HepG2 (cell line): ENCODE measurements at regions not wholly inside any gene's neighbourhood (a gene's known extent, or its start where the extent isn't known, plus 50 kb on each side); places are given as distances from the start of the nearest gene placed in this dataset.

Experiments
- CEBPG ChIP-seq: IDR thresholded peaks from 2 replicates; pipeline ENCODE4 v1.6.1; 2016
- CREB1 ChIP-seq, 2 experiments: fragments of 450-650 bp in 1 of 2; IDR thresholded peaks; 2 replicates each; pipeline ENCODE4 v1.6.1; 2016 to 2017; ENCODE audit warnings: control low read depth in 1 of 2, mild to moderate bottlenecking in 1 of 2, missing compliant biosample characterization in 1 of 2, missing genetic modification characterization in 1 of 2
- EZH2 ChIP-seq: conservative IDR thresholded peaks from 2 replicates; pipeline ENCODE4 v1.6.1; 2012; ENCODE audit warnings: mild to moderate bottlenecking, low read depth, low read length, moderate library complexity
- KLF13 ChIP-seq: sonication (generic); formaldehyde crosslinking; IDR thresholded peaks from 2 replicates; pipeline ENCODE4 v1.4.0; 2020; ENCODE audit warnings: mild to moderate bottlenecking, missing genetic modification reagents
- MAFG ChIP-seq: sonication (generic); formaldehyde crosslinking; IDR thresholded peaks from 2 replicates; pipeline ENCODE4 v1.5.1; 2020; ENCODE audit warnings: mild to moderate bottlenecking, missing genetic modification reagents
- POLR2AphosphoS5 ChIP-seq: IDR thresholded peaks from 2 replicates; pipeline ENCODE4 v1.6.1; 2012; ENCODE audit warnings: low read depth, low read length
- TF ChIP-seq, protein P1 (sequence below): sonication (generic); formaldehyde crosslinking; IDR thresholded peaks from 2 replicates; pipeline ENCODE4 v1.5.0; 2020; ENCODE audit warnings: missing genetic modification reagents
- TF ChIP-seq, protein P2 (sequence below): sonication (generic); formaldehyde crosslinking; IDR thresholded peaks from 2 replicates; pipeline ENCODE4 v1.9.0; 2021; ENCODE audit warnings: missing genetic modification reagents, borderline replicate concordance
- TF ChIP-seq, protein P3 (sequence below): sonication (generic); formaldehyde crosslinking; IDR thresholded peaks from 2 replicates; pipeline ENCODE4 v1.5.0; 2020; ENCODE audit warnings: mild to moderate bottlenecking, missing genetic modification reagents, moderate library complexity
- TF ChIP-seq, protein P4 (sequence below): sonication (generic); formaldehyde crosslinking; IDR thresholded peaks from one replicate; pipeline ENCODE4 v1.5.1; 2020; ENCODE audit warnings: mild to moderate bottlenecking, missing genetic modification reagents; ENCODE audit errors: not compliant biosample characterization
- TF ChIP-seq, protein P5 (sequence below): IDR thresholded peaks from 2 replicates; pipeline ENCODE4 v1.6.1; 2012; ENCODE audit warnings: low read depth, low read length, improper control_type of control experiment

DNA sequence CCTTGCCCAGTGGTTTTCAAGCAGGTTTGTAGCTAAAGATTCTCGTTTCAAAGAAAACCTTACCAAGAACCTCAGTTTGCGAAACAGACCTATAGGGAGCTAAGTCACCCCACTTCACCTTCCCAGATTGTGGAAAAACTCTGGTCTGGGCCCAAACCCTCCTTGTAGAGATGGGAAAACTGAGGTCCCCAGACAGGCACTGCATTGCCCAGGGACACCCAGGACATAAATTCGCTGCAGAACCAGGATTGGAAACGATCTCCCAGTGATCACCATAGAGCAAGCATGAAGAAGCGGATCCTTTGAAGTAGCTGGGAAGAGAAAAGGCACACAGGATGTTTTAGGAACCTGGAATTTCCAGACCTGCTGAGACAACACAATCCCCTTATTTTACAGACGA, 85.6 kb upstream of the PIAS1 start:
- TF ChIP-seq, protein P1, sequence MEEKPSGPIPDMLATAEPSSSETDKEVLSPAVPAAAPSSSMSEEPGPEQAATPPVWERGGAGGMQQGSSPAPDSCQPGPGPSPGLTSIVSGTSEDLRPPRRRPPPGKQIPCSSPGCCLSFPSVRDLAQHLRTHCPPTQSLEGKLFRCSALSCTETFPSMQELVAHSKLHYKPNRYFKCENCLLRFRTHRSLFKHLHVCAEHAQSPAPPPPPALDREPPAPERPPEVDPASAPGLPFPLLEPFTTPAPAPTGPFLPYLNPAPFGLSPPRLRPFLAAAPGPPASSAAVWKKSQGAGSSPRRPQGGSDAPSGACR: no peak
- TF ChIP-seq POLR2AphosphoS5 (no peak), CEBPG (CRISPR knock-in tag) (no peak), MAFG (CRISPR knock-in tag) (no peak), KLF13 (CRISPR knock-in tag) (no peak), EZH2 (no peak), CREB1 (IDR thresholded peaks at IDR 0.05) (no peak), CREB1 (CRISPR knock-in tag; IDR thresholded peaks at IDR 0.05) (no peak)
- TF ChIP-seq, protein P2, sequence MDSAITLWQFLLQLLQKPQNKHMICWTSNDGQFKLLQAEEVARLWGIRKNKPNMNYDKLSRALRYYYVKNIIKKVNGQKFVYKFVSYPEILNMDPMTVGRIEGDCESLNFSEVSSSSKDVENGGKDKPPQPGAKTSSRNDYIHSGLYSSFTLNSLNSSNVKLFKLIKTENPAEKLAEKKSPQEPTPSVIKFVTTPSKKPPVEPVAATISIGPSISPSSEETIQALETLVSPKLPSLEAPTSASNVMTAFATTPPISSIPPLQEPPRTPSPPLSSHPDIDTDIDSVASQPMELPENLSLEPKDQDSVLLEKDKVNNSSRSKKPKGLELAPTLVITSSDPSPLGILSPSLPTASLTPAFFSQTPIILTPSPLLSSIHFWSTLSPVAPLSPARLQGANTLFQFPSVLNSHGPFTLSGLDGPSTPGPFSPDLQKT (CRISPR knock-in tag): no peak
- TF ChIP-seq, protein P3, sequence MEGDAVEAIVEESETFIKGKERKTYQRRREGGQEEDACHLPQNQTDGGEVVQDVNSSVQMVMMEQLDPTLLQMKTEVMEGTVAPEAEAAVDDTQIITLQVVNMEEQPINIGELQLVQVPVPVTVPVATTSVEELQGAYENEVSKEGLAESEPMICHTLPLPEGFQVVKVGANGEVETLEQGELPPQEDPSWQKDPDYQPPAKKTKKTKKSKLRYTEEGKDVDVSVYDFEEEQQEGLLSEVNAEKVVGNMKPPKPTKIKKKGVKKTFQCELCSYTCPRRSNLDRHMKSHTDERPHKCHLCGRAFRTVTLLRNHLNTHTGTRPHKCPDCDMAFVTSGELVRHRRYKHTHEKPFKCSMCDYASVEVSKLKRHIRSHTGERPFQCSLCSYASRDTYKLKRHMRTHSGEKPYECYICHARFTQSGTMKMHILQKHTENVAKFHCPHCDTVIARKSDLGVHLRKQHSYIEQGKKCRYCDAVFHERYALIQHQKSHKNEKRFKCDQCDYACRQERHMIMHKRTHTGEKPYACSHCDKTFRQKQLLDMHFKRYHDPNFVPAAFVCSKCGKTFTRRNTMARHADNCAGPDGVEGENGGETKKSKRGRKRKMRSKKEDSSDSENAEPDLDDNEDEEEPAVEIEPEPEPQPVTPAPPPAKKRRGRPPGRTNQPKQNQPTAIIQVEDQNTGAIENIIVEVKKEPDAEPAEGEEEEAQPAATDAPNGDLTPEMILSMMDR (CRISPR knock-in tag): no peak
- TF ChIP-seq, protein P4, sequence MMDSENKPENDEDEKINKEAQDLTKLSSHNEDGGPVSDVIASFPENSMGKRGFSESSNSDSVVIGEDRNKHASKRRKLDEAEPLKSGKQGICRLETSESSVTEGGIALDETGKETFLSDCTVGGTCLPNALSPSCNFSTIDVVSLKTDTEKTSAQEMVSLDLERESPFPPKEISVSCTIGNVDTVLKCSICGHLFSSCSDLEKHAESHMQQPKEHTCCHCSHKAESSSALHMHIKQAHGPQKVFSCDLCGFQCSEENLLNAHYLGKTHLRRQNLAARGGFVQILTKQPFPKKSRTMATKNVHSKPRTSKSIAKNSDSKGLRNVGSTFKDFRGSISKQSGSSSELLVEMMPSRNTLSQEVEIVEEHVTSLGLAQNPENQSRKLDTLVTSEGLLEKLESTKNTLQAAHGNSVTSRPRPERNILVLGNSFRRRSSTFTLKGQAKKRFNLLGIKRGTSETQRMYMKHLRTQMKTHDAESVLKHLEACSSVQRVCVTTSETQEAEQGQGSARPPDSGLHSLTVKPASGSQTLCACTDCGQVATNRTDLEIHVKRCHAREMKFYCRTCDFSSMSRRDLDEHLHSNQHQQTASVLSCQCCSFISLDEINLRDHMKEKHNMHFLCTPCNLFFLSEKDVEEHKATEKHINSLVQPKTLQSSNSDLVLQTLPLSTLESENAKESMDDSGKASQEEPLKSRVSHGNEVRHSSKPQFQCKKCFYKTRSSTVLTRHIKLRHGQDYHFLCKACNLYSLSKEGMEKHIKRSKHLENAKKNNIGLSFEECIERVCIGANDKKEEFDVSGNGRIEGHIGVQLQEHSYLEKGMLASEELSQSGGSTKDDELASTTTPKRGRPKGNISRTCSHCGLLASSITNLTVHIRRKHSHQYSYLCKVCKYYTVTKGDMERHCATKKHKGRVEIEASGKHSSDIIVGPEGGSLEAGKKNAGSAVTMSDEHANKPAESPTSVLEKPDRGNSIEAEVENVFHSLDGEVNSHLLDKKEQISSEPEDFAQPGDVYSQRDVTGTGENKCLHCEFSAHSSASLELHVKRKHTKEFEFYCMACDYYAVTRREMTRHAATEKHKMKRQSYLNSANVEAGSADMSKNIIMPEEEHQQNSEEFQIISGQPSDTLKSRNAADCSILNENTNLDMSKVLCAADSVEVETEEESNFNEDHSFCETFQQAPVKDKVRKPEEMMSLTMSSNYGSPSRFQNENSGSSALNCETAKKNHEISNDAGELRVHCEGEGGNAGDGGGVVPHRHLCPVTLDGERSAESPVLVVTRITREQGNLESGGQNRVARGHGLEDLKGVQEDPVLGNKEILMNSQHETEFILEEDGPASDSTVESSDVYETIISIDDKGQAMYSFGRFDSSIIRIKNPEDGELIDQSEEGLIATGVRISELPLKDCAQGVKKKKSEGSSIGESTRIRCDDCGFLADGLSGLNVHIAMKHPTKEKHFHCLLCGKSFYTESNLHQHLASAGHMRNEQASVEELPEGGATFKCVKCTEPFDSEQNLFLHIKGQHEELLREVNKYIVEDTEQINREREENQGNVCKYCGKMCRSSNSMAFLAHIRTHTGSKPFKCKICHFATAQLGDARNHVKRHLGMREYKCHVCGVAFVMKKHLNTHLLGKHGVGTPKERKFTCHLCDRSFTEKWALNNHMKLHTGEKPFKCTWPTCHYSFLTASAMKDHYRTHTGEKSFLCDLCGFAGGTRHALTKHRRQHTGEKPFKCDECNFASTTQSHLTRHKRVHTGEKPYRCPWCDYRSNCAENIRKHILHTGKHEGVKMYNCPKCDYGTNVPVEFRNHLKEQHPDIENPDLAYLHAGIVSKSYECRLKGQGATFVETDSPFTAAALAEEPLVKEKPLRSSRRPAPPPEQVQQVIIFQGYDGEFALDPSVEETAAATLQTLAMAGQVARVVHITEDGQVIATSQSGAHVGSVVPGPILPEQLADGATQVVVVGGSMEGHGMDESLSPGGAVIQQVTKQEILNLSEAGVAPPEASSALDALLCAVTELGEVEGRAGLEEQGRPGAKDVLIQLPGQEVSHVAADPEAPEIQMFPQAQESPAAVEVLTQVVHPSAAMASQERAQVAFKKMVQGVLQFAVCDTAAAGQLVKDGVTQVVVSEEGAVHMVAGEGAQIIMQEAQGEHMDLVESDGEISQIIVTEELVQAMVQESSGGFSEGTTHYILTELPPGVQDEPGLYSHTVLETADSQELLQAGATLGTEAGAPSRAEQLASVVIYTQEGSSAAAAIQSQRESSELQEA (CRISPR knock-in tag): no peak
- TF ChIP-seq, protein P5, sequence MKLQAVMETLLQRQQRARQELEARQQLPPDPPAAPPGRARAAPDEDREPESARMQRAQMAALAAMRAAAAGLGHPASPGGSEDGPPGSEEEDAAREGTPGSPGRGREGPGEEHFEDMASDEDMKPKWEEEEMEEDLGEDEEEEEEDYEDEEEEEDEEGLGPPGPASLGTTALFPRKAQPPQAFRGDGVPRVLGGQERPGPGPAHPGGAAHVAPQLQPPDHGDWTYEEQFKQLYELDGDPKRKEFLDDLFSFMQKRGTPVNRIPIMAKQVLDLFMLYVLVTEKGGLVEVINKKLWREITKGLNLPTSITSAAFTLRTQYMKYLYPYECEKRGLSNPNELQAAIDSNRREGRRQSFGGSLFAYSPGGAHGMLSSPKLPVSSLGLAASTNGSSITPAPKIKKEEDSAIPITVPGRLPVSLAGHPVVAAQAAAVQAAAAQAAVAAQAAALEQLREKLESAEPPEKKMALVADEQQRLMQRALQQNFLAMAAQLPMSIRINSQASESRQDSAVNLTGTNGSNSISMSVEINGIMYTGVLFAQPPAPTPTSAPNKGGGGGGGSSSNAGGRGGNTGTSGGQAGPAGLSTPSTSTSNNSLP: no peak
